HT1080 (cell line): ENCODE measurements at regions not wholly inside any gene's neighbourhood (a gene's known extent, or its start where the extent isn't known, plus 50 kb on each side); places are given as distances from the start of the nearest gene placed in this dataset.
"Not testable (repeated sequence)": the region's sequence is repeated elsewhere in the genome, so short reads cannot be mapped to it uniquely, and the experiment has no call there.

Experiments
- DNase-seq: peaks from one replicate; pipeline ENCODE4 v3.0.0-alpha.2; 2015; ENCODE audit warnings: low read depth

GRCh38 chr5:4015709-4016108, 420.1 kb downstream of the IRX1 start:
- DNase-seq = no peak

DNA sequence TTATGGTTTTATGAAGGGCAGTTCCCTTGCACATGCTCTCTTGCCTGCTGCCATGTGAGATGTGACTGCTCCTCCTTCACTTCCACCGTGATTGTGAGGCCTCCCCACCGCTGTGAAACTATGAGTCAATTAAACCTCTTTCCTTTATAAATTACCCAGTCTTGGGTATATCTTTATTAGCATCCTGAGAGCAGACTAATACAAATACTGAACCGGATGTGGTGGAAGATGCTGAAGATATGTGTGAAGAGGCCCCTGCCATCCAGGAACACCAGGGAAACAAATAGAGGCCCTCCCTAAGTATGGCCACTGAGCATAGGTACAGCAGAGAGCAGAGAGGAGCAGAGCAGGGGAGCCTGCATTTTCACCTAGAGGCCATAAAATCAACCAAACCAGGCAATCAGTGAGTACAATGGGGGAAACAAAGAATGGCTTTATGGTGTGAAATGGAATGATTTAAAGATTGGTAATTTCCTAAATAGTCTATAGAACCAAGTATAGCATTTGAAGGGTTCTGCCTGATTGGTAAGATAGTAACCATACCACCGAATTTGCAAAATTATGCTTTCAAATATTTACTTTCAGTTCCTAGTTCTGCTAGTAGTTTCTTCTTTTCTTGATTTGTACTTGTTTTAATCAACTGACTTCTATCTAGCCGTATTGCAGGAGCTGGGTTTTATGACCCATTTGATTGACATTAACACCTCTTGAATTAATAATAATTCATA, 421.6 kb downstream of the IRX1 start:
- peak; percentile 23 for DNase-seq

DNA sequence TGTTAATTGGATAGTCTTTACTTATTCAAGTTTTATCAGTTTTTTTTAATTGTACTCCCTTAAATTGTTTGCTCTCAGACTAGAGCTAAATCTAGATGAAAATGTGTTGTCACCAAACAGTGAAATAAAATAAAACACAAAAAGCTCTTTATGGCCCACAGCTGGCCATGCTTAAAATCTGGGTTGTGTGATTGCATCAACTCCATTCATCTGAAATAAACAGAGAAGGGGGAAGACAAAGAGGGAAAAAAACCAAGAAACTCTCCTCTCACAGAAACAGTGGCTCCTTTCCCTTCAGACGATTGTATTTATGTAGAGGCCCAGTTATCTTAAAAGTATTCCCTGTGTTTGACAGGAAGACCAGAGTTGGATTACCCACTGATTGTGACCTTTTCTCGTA, 422.4 kb downstream of the IRX1 start:
- DNase-seq = no peak

DNA sequence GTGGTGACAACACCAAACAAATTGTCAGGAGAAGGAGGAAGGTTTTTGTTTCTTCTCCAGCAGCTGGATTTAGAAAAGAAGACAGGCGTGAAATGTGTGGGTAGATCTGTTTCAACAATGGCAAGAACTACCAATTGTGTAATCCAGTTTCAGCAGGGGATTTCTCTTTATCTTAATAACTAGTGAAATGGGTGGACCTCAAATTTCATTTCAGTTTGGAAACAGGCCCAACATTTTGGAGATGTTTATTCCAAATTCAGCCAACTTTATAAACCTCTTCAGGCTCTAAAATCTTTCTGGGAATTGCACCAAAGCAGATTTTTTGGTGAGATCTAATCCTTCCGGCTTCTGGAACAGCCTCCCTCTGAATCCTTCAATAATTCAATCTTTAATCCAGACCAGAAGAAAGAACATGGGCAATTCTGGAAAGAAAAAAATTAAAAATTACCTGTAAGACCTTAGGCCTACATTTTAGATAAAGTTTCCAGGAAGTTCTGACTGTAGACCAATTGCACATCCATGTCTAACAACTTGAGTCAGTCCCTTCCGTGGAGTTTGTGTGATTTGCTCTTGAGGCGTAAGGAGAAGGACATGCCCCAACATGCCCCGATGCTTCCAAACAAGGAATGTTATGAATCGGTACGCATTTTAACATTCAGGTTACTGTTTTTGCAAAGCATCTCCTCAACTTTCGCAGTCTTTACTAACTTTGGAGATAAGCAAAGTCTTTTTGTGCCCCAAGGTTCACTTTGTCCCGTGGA, 423.6 kb downstream of the IRX1 start:
- DNase-seq = no peak

- no peak for DNase-seq
Observed at GRCh38 chr5:4019841-4020240, 424.2 kb downstream of the IRX1 start.

GRCh38 chr5:4020400-4020799, 424.8 kb downstream of the IRX1 start:
- DNase-seq = no peak

GRCh38 chr5:4022056-4022670, 426.5 kb downstream of the IRX1 start:
- DNase-seq = no peak

- DNase-seq = no peak
Observed at GRCh38 chr5:4023091-4023752, 427.6 kb downstream of the IRX1 start.

GRCh38 chr5:4023753-4024335, 428.2 kb downstream of the IRX1 start:
- DNase-seq = no peak

- peak; percentile 51 for DNase-seq
Observed at GRCh38 chr5:4027088-4027734, 431.6 kb downstream of the IRX1 start.

GRCh38 chr5:4028384-4028783, 432.8 kb downstream of the IRX1 start:
- no peak for DNase-seq

GRCh38 chr5:4033546-4033945, 437.9 kb downstream of the IRX1 start:
- DNase-seq = not testable (repeated sequence)

- DNase-seq = no peak
Observed at GRCh38 chr5:4036861-4037260, 441.2 kb downstream of the IRX1 start.

GRCh38 chr5:4038994-4039393, 443.4 kb downstream of the IRX1 start:
- DNase-seq = no peak

DNA sequence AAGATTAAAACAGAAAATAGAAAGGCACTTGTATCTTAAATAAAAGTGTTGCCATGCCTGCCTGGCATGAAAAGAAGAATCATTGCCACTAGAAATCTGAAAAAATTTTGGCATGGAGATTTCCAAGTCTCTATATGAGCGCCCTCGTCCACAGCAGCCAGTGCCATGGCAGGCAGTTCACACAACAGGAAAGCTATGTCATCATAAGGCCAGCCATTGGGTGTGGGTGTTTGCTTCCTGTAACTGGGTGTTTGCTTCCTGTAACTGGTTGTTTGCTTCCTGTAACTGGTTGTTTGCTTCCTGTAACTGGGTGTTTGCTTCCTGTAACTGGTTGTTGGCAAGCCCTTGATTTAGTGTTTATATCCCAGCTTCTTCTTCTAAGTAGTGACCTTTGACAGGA, 446.7 kb downstream of the IRX1 start:
- DNase-seq = no peak

DNA sequence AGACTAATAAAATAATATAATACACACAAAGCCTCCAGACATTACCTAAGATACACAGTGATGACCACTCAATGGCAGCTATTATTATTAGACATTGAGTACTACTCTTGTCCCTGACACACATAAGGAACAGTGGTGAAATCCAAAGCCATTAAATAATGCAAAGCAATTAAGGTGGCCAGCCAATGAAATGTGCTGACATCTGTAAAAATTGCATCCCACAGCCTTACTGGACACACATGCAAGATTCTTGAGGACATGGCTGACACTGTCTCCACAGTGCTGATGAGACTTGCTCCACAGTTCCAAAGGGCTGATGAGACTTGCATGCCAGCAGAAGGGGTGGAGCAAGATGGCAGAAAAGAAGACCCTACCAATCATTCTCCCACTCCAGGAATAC, 447.5 kb downstream of the IRX1 start:
- DNase-seq = no peak

DNA sequence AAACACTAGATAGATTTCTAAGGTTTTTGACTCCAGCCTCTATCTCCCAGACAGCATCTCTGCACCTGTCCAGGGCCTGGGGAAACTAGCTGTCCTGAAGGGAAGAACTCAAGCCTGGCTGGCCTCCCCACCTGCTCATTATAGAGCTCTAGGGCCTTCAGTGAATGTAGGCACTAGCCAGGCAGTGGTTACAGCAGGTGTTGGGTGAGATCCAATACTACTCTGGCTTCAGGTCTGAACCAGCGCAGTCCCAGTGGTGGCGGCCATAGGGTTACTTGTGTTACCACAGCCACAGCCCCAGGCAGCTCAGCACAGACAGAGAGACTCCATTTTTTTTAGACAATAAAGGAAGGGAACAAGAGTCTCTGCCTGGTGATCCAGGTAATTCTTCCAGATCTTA, 449.2 kb downstream of the IRX1 start:
- DNase-seq = no peak

- DNase-seq = no peak
Observed at GRCh38 chr5:4048398-4048797, 452.8 kb downstream of the IRX1 start.

- DNase-seq = no peak
Observed at GRCh38 chr5:4050203-4050602, 454.6 kb downstream of the IRX1 start.

GRCh38 chr5:4053136-4053535, 457.5 kb downstream of the IRX1 start:
- DNase-seq = no peak

DNA sequence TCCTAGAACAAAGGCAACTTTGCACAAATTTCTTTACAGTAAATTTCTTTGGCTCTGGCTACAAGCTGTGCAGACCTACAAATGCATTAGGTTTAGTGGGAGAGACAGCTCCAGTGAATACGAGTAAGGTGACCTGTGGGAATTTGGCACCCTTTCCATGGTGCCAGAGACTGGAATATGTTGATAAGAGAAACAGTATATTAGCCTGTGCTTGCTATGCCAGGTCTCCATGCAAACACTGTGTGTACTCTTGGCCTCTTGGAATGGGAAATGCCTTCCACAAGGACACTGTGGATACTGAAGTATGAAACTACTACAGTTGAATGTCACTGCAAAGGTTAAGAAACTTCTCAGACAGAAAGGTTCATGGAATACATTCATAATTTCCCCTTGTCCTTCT, 458.5 kb downstream of the IRX1 start:
- no peak for DNase-seq
